HG02588 (cell line): ENCODE measurements at regions not wholly inside any gene's neighbourhood (a gene's known extent, or its start where the extent isn't known, plus 50 kb on each side); places are given as distances from the start of the nearest gene placed in this dataset.
"Not testable (repeated sequence)": the region's sequence is repeated elsewhere in the genome, so short reads cannot be mapped to it uniquely, and the experiment has no call there.

Experiments
- ATAC-seq: cut with Tn5 transposase; IDR thresholded peaks from one replicate; pipeline ENCODE4 v1.9.1; 2021; ENCODE audit warnings: mild to moderate bottlenecking, moderate library complexity; ENCODE audit not compliant: unreplicated experiment

DNA sequence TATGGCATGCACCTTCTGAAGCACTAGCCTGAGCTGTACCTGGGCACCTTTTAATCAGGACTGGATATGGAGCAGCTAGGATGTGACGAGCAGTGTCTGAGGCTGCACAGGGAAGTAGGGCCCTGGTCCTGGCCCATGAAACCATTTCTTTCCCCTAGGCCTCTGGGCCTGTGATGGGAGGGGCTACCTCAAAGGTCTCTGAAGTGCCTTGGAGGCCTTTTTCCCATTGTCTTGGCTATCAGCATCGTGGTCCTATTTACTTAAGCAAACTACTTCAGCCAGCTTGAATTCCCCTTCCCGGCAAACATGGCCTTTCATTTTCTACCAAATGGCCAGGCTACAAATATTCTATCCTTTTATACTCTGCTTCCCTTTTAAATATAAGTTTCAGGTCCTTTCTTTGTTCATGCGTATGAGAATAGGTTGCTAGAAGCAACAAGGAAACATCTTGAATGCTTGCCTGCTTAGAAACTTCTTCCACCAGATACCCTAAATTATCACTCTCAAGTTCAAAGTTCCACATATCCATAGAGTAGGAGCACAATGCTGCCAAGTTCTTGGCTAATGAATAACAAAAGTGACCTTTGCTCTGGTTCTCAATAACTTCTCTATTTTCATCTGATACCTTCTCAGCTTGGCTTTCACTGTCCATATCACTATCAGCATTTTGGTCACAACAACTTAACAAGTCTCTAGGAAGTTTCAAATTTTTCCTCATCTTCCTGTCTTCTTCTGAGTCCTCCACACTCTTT is 673.1 kb downstream of the HTR1B start:
- ATAC-seq = no peak

DNA sequence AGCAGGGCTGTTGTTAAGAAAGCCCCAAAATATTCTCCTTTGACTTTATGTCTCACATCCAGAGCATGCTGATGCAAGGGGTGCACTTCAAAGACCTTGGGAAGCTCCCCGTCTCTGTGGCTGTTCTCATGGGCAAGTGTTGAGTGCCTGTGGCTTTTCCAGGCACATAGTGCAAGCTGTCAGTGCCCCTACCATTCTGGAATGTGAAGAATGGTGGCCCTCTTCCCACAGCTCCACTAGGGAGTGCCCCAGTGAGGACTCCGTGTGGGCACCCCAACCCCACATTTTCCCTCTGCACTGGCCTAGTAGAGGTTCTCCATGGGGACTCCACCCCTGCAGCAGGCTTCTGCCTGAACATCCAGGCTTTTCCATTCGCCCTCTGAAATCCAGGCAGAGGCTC is 673.7 kb downstream of the HTR1B start:
- no peak for ATAC-seq

DNA sequence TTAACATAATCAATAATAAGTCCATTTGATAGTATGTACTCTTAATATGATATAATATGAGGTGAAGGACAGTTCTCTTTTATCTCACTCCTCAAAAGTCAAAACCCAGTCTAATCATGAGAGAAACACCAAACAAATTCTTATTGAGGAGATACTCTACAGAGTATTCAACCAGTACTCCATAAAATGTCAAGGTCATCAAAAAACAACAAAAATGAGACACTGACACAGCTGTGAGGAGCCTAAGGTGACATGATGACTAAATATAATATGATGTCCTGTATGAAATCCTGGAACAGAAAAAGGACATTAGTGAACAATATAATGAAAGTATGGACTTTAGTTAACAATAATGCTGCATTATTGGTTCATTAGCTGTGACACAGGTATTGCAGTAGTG is 675.1 kb downstream of the HTR1B start:
- no peak for ATAC-seq

DNA sequence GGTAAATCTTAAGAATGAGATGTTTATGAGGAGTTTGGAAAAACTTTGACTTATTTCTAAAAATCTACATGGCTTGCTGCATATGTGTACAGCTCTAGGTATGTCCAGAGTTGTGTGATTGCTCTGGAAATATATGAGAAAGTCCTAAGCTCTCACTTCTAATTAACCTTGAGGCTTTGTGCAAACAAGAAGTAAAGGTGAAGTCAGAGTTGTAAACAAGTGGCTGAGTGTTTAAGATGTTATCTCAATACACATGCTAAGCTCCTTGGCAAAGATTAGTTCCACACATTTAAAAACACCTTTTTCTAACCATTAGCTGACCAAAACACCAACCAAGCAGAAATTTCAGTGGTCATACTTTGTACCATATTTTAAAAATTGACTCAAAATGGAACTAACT is 684.2 kb downstream of the HTR1B start:
- ATAC-seq = no peak

DNA sequence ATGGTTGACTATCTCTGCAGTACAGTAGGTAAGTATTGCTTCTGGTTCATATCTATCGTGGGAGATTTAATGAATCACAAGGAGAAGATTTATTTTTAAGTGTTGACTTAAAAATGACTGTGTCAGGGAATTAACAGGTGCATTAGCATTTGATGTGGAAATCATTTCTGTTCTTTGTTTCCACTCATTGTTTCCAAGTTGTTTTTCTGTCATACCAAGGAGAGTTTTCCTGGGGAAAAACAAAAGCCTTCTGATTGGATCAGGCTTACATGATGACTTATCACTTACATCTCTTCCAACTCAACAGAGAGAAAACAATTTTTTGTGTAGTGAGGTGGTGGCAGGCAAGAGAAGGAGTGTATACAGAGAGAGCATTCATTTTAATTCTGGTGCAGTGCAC is 686.4 kb downstream of the HTR1B start:
- no peak for ATAC-seq

DNA sequence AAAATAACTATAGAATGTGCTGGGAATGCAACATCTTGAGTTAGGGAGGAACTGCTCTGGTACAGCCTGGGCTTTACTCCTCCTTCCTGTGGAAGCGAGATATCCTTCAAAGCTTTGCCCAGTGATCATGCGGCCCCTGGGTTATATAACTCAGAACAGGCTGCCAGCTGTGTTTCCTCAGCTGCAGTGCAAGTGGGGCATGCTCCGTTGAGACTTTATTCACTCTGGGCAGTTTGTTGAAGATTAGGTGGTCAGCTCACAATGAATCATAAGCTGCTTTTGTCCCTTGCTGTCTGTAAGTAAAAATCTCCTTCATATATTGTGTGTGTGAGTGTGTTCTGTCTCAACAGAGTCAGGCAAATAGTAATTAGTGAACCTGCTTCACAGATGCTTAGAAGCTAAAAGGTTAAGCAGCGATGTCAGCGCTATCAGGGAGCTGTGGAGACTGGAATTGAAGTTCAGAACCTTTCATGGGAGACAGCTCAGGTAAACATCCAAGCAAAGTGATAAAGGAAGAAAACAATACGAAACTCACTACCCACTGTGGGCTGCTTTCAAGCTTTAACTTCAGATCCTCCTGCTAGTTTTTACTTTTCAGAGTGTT is 688.4 kb downstream of the HTR1B start:
- ATAC-seq = no peak

DNA sequence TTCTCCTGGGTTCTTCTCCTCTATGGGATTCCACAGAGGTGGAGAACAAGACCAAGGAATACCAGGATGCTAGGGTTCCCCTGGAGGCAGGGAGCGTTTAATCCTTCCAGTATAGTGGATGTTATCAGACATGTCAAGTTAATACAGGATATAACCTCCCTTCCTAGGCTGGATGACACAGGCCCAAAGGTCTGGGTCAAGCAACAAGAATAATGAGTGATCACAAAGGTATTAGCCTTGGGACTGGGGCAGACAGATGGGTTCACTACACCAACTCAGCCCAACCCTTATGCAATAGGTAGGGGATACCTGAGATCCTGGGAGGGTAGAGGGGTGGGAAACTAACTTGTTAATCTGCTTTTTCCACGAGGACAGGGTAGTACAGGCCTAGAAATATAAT is 690.3 kb downstream of the HTR1B start:
- ATAC-seq = no peak

DNA sequence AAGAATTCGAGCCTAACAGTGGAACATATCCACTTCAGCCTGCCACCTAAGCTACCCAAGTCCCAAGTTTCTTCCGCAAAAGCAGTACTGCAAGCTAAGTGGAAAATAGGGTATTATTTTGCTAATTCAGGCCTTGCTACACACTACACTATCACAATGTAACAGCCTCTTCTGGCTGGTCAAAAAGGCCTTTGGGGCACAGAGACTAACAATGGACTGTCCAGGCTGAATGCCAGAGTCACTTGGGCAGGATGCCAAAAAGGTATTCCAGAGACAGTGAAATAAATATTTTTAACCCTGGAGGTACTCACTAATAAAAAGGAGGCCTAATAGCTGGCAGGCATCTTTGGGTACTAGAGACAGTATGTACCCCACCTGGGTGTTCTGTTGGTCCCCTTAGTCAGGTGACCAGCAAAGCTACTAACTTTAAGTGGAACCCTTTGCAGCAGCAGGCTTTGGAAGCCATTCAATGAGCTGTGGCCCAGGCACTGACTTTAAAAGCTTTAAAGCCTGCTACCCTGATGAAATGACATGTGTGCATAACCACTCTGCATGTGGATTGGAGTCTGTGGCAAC is 692.1 kb downstream of the HTR1B start:
- no peak for ATAC-seq

DNA sequence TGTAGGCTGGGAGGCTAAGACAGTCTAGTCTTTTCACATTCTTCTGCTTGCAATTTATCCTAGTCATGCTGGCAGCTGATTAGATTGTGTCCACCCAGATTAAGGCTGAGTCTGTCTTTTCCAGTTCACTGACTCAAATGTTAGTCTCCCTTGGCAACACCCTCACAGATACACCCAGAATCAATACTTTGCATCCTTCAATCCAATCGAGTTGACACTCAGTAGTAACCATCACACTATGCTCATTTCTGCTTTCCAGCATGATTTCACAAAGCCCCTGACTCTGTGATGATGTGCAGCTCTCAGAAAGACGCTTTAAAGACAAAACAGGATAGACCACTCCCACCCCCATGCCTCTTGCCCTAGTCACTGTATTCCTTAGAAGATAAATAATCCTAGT is 693.0 kb downstream of the HTR1B start:
- no peak for ATAC-seq

DNA sequence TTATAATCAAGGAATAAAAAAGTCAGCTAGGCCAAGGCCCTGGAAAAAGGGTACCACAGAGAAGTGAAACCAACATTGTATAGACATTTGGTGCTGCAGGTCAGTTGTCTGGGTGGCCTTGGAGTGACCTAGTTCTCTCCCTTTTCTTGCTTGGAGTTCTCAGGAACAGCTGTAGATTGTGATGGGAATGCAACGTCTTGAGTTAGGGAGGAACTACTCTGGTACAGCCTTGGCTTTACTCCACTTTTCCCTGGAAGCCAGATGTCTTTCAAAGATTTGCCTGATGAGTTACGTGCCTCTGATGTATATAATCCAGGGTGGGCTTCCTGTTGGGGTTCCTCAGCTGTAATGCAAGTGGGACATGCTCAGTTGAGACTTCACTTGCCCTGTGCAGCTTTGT is 694.7 kb downstream of the HTR1B start:
- ATAC-seq = no peak

DNA sequence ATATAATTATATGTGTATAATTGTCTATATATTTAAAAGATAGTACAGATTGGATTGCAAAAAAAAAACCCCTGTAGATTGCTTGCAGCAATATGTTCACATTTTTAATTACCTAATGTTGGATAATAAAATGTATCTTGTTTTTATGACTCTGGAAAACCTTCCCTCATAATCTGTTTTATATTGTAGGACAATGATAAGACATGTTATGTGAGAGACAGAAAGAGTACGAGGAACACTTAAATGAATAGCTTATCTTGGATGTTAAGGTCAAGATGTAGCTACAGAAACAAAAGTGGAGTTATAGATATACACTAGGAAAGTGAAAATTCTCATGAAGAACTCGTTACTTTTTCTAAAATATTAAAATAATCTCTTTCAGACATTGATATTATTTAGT is 691.6 kb upstream of the IMPG1 start:
- no peak for ATAC-seq

DNA sequence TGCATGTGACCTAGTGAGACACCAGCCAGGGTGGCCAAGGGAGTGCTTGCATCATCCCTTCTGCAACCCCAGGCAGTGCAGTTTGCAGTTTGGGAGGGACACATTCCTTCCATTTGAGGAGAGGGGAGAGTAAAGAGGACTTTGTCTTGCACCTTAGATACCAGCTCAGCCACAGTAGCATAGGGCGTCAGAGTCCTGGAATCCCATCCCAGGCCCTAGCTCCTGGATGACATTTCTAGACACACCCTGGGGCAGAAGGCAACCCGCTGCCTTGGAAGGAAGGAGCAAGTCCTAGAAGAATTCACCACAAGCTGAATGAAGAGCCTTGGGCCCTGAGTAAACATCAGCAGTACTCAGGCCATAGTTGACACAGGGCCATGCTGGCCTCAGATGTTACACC is 680.4 kb upstream of the IMPG1 start:
- no peak for ATAC-seq

DNA sequence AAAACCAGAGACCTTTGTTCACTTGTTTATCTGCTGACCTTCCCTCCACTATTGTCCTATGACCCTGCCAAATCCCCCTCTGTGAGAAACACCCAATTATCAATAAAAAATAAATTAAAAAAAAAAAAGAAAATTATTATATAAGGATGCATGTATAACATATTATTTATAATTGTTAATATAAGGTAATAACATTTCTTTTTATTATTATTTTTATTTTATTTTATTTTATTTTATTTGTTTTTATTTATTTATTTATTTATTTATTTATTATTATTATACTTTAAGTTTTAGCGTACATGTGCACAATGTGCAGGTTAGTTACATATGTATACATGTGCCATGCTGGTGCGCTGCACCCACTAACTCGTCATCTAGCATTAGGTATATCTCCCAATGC is 672.9 kb upstream of the IMPG1 start:
- not testable (repeated sequence) for ATAC-seq

DNA sequence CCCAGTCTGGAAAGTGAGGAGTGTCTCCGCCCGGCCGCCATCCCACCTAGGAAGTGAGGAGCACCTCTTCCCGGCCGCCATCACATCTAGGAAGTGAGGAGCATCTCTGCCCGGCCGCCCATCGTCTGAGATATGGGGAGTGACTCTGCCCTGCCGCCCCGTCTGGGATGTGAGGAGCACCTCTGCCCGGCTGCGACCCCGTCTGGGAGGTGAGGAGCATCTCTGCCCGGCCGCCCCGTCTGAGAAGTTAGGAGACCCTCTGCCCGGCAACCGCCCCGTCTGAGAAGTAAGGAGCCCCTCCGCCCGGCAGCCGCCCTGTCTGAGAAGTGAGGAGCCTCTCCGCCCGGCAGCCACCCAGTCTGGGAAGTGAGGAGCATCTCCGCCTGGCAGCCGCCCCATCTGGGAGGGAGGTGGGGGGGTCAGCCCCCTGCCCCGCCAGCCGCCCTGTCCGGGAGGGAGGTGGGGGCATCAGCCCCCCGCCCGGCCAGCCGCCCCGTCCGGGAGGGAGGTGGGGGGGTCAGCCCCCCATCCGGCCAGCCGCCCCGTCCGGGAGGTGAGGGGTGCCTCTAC is 671.8 kb upstream of the IMPG1 start:
- ATAC-seq = not testable (repeated sequence)

DNA sequence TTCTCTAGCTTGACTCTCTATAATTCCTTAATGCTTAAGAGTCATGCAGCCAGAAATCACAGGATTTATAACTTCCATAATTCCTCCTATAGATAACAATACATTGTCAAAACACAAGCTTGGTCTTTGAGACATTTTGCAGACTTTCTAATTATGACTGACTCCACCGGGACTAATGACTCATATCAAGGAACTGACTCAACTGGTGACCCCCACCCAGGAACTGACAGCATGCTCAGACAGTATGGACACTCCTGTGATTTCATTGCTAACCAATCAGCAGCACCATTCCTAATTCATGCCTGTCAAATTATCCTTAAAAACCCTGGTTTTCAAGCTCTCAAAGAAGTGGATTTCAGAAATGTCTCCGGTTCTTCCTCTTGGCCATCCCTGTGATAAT is 670.5 kb upstream of the IMPG1 start:
- ATAC-seq = no peak

DNA sequence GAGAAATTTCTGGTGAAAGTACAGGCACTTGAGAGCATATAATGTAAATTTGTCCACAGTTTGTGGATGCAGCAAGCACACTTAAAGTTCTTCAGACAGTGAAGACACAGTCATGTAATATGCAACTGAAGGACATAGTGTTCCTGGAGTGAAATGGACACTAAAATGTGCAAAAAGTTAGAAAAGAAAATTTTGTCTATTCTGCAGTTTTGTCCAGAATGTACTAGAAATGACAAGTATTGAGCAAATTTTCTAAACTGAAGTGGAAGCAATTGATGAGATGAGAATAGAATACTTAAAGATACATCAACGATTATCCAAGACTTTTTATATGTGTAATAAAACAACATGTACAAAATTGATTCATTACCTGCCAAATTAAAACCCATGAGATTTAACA is 647.0 kb upstream of the IMPG1 start:
- no peak for ATAC-seq

DNA sequence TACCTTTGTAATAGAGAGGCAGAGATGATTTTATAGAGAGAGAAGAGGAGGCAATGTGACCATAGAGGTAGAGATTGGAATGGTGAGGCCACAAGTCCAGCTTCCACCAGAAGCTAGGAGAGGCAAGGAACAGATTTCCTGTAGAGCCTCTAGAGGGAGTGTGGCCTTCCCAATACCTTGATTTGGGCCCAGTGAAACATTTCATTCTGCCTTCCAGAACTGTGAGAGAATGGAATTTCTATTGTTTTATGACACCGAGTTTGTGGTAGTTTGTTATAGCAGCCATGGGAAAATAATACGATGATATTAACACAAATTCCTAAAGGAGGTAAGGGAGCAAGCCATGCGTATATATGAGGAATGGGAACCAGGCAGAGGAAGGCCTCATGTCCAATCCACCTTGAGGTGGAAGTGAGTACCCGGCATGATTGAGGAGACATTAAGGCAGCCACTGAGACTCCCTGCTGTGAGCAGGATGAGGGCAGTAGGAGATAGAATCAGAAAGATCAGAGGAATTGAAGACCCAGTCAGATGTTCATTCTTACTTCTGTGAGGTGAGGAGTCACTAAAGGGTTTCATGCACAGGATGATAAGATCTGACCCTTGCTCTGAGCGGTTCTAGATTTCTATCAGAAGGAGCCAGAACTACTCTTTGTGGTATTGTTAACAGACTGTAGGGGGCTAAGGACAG is 636.3 kb upstream of the IMPG1 start:
- no peak for ATAC-seq

DNA sequence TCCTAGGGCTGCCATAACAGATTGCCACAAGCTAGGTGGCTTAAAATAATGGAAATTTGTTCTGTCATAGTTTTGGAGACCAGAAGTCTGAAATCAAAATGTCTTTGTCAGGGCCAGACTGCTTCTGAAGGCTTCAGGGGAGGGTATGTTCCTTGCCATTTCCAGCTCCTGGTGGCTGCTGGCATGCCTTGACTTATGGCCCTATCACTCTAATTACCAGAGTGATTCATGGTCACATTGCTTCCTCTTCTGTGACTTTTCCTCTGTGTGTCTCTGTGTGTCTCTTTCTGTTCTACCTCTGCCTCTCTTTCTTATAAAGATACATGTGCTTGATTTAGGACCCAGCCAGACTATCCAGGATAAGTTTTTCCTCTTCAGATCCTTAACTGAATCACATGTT is 635.2 kb upstream of the IMPG1 start:
- no peak for ATAC-seq

DNA sequence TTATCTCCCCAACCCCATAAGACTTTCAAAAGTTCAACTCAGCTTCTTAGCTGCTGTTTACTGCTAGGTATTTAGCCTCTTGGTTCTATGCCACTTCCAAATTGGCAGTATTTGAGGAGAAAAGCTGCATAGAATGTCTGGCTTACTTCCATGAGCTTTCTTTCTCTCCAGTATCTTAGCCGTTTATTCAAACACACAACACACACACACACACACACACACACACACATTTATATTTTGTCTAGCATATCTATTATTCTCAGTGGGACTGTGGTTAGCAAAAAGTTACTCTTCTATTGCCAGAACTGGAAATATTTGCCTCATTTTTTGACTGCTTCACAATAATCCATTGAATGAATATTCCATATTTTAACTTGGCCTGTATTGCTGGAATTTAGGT is 634.2 kb upstream of the IMPG1 start:
- no peak for ATAC-seq

DNA sequence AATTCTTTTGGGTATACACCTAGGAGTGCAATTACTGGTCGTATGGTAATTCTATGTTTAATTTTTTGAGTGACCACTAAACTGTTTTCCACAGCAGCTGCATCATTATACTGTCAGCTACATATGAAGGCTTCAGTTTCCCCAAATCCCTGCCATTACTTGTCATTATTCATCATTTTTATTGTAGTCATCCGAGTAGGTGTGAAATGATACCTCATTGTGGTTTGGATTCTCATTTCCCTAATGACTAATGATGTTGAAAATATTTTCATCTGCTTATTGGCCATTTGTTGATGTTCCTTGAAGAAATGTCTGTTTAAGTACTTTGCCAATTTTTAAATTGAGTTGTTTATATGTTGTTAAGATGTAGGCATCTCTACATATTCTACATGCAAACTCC is 633.6 kb upstream of the IMPG1 start:
- no peak for ATAC-seq

DNA sequence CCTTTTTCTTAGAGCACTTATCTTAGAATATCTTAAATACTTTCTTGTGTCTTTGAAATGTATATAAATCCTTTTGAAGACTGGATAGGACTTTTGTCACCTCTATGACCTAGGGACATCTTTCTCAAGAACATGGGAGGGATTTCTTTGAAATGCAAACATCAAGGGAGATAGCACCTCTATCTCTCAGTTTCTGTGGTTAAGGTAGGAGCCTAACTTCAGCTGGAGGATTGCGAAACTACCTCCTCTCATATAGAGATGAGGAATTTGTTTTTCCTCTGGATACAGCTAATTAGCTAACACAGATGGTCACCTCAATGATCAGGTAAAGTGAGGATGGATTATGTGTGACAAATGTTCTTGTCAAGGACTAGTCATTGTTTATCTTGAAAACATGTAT is 631.3 kb upstream of the IMPG1 start:
- no peak for ATAC-seq

DNA sequence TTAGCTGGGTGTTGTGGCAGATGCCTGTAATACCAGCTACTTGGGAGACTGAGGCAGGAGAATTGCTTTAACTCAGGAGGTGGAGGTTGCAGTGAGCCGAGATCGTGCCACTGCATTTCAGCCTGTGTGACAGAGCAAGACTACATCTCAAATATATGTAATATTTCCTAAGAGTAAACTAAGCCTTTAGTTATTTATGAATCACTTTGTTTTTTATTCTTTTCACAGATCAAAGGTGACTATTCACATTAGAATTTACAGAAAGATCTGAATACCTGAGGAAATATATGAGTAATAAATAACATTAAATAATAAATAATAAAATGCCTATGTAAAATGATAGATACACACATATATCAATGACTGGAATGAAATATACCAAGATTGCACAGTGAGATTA is 630.8 kb upstream of the IMPG1 start:
- no peak for ATAC-seq
